ENCODE measurements at regions not wholly inside any gene's neighbourhood (a gene's known extent, or its start where the extent isn't known, plus 50 kb on each side); places are given as distances from the start of the nearest gene placed in this dataset.
A peak's percentile ranks its signal among the peaks of the same experiment; 100 is the strongest.
"Not testable (repeated sequence)": the region's sequence is repeated elsewhere in the genome, so short reads cannot be mapped to it uniquely, and the experiment has no call there.

- no peak for DNase-seq
- in situ Hi-C loops (cut with HindIII; ENCODE audit: low pct_ligation_motif_present, low pct_unique_long_range_greater_than_20kb, low sequenced_read_pairs), result no loop called here
Observed at GRCh38 chr1:214715126-214715525, 112.1 kb downstream of the CENPF start.

GRCh38 chr1:214717351-214717750, 114.4 kb downstream of the CENPF start:
- peak; percentile 69 for DNase-seq

GRCh38 chr1:214718724-214719123, 115.7 kb downstream of the CENPF start:
- in situ Hi-C loops (cut with HindIII; ENCODE audit: low pct_ligation_motif_present, low pct_unique_long_range_greater_than_20kb, low sequenced_read_pairs), result no loop called here
- no peak for DNase-seq

More at GRCh38 chr1:214717351-214717750, 114.4 kb downstream of the CENPF start:
- in situ Hi-C loops (cut with HindIII; ENCODE audit: low pct_ligation_motif_present, low pct_unique_long_range_greater_than_20kb, low sequenced_read_pairs), result no loop called here

GRCh38 chr1:214719207-214719606, 116.2 kb downstream of the CENPF start:
- in situ Hi-C loops (cut with HindIII; ENCODE audit: low pct_ligation_motif_present, low pct_unique_long_range_greater_than_20kb, low sequenced_read_pairs), result no loop called here

GRCh38 chr1:214720561-214720960, 117.6 kb downstream of the CENPF start:
- DNase-seq, result no peak
- in situ Hi-C loops (cut with HindIII; ENCODE audit: low pct_ligation_motif_present, low pct_unique_long_range_greater_than_20kb, low sequenced_read_pairs), result no loop called here

More at GRCh38 chr1:214719207-214719606, 116.2 kb downstream of the CENPF start:
- DNase-seq, result no peak

GRCh38 chr1:214727274-214727673, 124.3 kb downstream of the CENPF start:
- in situ Hi-C loops (cut with HindIII; ENCODE audit: low pct_ligation_motif_present, low pct_unique_long_range_greater_than_20kb, low sequenced_read_pairs), result no loop called here
- DNase-seq, result no peak

DNA sequence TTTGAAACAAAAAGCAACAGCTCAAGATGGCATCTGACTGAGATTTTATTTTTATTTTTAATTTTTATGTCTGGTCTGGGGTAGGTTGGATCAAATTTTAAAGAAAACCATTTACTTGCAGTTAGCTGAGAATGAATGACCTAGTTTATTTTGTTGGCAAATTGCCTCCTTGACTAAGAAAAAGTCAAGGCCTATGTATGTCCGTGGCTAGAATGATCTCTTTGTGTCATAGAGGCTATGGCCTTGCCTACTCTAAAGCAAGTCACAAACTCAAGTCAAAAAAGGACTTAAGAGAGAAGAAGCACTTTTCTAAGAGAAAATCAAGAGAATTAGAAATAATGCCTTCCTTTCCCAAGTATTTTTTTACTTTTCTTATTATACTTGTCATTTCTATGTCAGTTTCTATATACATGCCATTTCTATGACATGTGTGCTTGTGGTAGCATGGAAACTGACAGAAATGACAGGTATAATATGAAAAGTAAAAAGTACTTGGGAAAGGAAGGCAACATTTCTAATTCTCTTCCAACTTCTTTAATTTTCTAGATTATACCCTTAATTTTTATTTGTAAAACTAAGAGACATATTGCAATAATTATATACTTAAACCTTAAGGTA, 136.7 kb downstream of the CENPF start:
- in situ Hi-C loops (cut with HindIII; ENCODE audit: low pct_ligation_motif_present, low pct_unique_long_range_greater_than_20kb, low sequenced_read_pairs), result no loop called here
- DNase-seq, result no peak

DNA sequence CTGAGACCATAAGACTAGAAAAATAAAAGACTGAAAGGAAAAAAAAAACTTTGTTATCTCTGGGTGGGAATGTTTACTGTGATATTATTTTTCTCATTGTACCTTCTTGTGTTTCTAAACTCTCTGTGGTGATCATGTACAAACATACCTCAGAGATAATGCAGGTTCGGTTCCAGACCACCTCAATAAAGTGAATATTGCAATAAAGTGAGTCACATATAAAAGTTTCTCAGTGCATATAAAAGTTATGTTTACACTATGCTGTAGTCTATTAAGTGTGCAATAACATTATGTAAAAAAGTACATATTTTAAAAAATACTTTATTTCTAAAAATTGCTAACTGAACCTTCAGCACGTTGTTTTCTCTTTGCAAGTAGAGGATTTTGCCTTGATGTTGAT, 137.5 kb downstream of the CENPF start:
- in situ Hi-C loops (cut with HindIII; ENCODE audit: low pct_ligation_motif_present, low pct_unique_long_range_greater_than_20kb, low sequenced_read_pairs), result no loop called here
- DNase-seq, result no peak

GRCh38 chr1:214747050-214747635, 144.1 kb downstream of the CENPF start:
- in situ Hi-C loops (cut with HindIII; ENCODE audit: low pct_ligation_motif_present, low pct_unique_long_range_greater_than_20kb, low sequenced_read_pairs), result no loop called here
- DNase-seq, result no peak

DNA sequence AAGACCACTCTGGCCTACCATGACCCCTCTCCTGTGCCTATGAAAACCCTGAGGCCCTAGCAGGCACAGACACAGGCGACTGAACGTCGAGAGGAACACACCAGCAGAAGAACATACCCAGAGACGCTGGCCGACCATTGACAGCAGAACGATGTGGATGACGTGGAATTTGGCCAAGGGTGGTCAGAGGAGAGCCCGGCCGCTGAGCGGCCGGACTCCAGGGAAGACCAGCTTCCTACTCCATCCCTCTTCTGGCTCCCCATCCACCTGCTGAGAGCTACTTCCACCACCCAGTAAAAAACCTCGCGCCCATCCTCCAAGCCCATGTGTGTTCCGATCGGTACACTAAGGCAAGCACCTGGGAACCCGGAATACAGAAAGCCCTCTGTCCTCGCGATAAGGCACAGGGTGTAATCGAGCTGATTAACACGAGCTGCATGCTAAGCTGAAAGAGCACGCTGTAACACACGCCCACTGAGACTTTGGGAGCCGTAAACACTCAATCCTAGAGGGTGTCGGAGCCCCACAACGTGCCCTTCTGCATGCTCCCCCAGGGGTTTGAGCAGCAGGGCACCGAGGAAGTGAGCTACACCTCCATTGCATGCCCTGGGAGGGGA, 150.3 kb downstream of the CENPF start:
- no peak for DNase-seq
- in situ Hi-C loops (cut with HindIII; ENCODE audit: low pct_ligation_motif_present, low pct_unique_long_range_greater_than_20kb, low sequenced_read_pairs), result no loop called here

DNA sequence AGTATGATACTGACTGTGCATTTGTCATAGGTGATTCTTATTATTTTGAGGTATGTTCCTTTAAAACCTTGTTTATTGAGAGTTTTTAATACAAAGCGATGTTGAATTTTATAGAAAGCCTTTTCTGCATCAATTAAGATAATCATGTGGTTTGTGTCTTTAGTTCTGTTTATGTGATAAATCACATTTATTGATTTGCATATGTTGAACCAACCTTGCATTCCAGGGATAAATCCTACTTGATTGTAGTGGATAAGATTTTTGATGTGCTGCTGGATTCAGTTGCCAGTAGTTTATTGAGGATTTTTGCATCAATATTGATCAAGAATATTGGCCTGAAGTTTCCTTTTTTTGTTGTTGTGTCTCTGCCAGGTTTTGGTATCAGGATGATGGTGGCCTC, 158.0 kb downstream of the CENPF start:
- no peak for DNase-seq
- in situ Hi-C loops (cut with HindIII; ENCODE audit: low pct_ligation_motif_present, low pct_unique_long_range_greater_than_20kb, low sequenced_read_pairs), result no loop called here

DNA sequence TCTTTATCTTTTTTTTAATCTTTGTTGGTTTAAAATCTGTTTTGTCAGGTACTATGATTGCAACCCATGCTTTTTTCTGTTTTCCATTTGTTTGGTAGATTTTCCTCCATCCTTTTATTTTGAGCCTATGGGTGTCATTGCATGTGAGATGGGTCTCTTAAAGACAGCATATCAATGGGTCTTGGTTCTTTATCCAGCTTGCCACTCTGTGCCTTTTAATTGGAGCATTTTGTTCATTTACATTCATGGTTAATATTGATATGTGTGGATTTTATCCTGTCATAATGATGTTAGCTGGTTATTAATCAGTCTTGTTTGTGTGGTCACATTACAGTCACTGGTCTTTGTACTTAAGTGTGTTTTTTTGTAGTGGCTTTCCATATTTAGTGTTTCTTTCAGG, 159.9 kb downstream of the CENPF start:
- in situ Hi-C loops (cut with HindIII; ENCODE audit: low pct_ligation_motif_present, low pct_unique_long_range_greater_than_20kb, low sequenced_read_pairs), result no loop called here
- DNase-seq, result no peak

DNA sequence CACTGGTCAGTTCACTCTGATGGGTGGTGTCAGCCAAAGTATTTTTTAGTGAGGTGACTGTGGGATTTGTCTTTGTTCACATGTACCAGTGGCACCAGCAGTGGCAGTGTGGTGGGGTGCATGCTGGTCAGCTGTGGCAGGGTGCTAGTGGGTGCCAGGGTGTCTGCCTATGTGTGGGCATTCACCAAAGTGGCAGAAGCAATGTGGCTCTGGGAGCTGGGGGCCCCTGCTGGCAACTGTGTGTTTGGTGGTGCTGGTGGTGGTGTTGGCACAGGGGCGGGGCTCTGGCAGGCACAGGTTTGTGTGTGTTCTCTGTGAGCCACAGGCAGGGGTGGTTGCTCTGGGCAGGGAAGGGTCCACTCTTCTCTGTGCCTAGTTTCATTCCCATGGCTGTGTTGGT, 161.5 kb downstream of the CENPF start:
- in situ Hi-C loops (cut with HindIII; ENCODE audit: low pct_ligation_motif_present, low pct_unique_long_range_greater_than_20kb, low sequenced_read_pairs), result no loop called here
- no peak for DNase-seq

DNA sequence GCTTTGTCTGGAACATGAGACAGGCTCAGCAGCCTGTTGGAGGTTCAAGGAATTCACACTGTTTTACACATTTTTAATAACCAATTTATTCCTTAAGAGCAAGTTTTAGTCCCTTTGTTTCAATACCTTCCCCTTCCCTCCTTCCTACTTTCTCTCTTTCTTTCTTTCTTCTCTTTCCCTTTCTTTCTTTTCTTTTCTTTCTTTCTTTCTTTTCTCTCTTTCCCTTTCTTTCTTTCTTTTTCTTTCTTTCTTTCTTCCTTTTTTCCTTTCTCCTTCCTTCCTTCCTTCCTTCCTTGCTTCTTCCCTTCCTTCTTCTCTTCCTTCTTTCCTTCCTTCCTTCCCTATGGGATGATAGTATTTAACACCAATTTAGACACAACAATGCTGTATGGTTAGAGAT, 164.2 kb downstream of the CENPF start:
- DNase-seq, result no peak
- in situ Hi-C loops (cut with HindIII; ENCODE audit: low pct_ligation_motif_present, low pct_unique_long_range_greater_than_20kb, low sequenced_read_pairs), result no loop called here

DNA sequence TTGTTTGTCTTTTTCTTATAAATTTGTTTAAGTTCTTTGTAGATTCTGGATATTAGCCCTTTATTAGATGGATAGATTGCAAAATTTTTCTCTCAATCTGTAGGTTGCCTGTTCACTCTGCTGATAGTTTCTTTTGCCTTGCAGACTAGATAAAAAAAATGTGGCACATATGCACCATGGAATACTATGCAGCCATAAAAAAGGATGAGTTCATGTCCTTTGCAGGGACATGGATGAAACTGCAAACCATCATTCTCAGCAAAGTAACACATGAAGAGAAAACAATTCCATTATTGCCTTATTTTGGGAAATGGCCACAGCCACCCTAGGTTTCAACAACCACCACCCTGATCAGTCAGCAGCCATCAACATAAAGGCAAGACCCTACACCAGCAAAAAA, 166.7 kb downstream of the CENPF start:
- in situ Hi-C loops (cut with HindIII; ENCODE audit: low pct_ligation_motif_present, low pct_unique_long_range_greater_than_20kb, low sequenced_read_pairs); DNase-seq: not testable (repeated sequence)

GRCh38 chr1:214777364-214777763, 174.4 kb downstream of the CENPF start:
- DNase-seq, result no peak
- in situ Hi-C loops (cut with HindIII; ENCODE audit: low pct_ligation_motif_present, low pct_unique_long_range_greater_than_20kb, low sequenced_read_pairs), result no loop called here

DNA sequence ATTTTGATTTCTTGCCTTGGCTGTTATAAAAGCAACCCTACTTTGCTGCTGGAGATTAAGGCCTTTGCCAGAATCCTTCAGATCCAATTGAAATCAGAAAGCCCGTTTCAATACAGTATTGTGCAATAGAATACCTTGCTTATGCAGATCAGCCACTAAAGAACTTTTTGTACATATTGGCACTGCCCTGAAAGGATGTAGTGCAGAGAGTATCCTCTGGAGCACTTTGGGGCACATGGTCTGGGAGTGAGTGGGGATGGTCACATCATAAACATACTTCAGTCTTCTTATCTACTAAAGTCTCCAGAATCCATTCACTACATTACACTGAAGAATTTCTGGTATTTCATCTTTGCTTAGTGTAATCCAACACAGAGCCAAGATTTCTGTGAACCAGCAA, 189.0 kb downstream of the CENPF start:
- no peak for DNase-seq
- in situ Hi-C loops (cut with HindIII; ENCODE audit: low pct_ligation_motif_present, low pct_unique_long_range_greater_than_20kb, low sequenced_read_pairs), result no loop called here

- in situ Hi-C loops (cut with HindIII; ENCODE audit: low pct_ligation_motif_present, low pct_unique_long_range_greater_than_20kb, low sequenced_read_pairs), result no loop called here
- no peak for DNase-seq
Observed at GRCh38 chr1:214792527-214793186, 189.7 kb downstream of the CENPF start.

DNA sequence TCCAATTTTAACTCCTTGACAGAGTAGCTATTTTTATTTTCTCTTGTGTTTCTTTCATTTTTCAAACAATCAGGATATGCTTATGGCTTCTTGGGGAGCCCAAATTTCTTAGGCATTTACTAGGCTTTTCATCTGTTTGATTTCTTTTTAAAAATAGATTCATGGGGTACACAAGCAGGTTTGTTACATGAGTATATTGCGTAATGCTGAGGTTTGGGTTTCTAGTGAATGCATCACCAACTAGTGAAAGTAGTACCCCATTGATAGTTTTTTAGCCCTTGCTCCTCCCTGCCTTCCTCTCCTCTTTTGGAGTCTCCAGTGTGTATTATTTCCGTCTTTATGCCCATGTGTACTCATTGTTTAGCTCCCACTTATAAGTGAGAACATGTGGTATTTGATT, 190.7 kb downstream of the CENPF start:
- in situ Hi-C loops (cut with HindIII; ENCODE audit: low pct_ligation_motif_present, low pct_unique_long_range_greater_than_20kb, low sequenced_read_pairs), result no loop called here

GRCh38 chr1:214801191-214801590, 198.2 kb downstream of the CENPF start:
- in situ Hi-C loops (cut with HindIII; ENCODE audit: low pct_ligation_motif_present, low pct_unique_long_range_greater_than_20kb, low sequenced_read_pairs), result no loop called here

More for the DNA sequence above, 190.7 kb downstream of the CENPF start:
- no peak for DNase-seq

More at GRCh38 chr1:214801191-214801590, 198.2 kb downstream of the CENPF start:
- DNase-seq, result no peak
